COLO668 (cell line): ENCODE measurements at regions not wholly inside any gene's neighbourhood (a gene's known extent, or its start where the extent isn't known, plus 50 kb on each side); places are given as distances from the start of the nearest gene placed in this dataset.

Experiments used
- DNase-seq: peaks from one replicate; lab custom pipeline; 2025; ENCODE audit not compliant: unreplicated experiment; lab: John Stamatoyannopoulos, UW

DNA sequence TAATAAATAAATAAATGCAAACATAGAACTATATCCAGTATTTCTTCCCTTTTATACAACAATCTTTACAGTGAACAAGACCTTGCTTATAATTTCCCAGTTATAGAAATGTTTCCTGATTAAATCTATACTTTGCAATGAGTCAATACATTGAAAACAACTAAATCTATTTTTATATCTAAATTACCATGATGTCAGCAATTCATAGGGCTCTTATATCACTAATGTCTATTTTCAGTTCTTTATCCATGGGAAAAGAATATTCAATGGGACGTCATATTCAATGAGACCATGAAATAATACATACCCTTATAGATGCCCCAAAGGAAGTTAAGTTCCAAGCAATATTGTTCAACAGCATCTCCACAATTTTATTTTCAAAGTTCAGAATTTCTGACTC is 359.9 kb downstream of the CASP12 start:
- no peak for DNase-seq

DNA sequence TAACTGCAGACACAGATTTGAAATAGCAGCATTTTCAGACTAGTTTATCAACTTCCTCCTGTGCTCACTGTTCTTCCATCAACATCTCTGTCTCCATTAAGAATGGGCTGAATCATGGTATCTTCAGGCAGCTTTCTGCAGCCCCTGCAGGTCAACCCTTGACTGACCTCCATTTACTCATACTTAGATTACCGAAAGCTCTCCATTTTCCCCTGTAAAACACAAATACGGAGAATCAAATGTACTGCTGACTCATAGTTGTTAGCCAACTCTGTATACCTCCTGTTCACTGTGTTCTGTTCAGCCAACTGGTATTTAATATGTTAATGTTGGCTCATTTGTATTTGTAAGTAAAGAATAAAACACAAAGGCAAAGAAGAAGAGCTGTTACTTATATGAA is 364.0 kb downstream of the CASP12 start:
- DNase-seq = no peak

DNA sequence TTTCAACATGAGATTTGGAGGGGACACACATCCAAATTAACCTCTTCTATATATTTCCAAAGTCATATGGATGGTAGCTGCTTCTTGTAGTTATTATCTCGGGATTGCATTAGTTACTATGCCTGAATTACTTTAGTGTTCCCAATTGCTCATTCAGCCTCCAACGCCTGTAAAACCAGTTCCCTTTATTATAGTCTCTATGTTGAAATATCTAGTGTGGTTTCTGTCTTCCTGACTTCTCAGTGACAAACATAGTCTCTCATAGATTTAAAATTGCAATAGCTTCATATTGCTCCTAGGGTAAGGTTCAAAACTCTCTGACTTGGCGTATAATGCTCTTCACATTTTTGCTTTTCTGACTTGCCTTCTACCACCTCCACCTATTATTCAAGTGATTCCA is 366.4 kb downstream of the CASP12 start:
- DNase-seq = no peak

DNA sequence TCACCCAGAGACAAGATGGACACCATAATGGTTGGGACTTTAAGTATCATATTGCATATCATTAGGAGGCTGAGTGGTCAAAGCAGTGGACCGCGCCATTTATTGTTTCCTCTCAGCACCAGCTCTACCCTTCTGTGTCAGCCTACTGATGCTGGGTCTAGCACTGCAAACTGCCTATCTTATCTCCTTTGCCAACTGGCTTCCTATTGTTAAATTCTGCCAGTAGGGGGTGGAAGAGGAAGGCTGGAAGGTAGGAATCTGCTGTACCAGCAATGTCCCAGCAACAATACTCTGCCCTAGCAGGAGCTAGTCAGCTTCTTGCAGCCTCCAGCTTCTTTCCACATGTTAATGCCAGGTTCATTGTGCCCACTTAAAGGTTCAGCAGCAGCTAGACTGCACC is 367.1 kb upstream of the PDGFD start:
- no peak for DNase-seq

DNA sequence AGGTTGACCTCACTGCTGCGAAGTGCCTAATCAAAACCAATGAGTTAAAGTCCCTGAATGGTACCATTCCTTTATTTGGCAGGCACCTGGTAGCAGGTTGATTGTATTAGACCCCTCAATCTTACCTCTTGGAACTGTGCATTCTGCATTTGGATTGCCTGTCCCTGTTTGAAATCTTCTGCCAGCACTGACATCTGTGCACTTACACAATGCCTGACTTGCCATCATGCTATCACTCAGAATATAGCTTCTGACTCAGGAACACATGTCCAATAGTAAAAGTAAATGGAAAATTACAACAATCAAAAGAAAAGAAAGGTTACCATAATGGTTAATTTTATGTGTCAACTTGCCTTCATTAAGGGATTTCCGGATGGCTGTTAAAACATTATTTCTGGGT is 366.0 kb upstream of the PDGFD start:
- DNase-seq = no peak

DNA sequence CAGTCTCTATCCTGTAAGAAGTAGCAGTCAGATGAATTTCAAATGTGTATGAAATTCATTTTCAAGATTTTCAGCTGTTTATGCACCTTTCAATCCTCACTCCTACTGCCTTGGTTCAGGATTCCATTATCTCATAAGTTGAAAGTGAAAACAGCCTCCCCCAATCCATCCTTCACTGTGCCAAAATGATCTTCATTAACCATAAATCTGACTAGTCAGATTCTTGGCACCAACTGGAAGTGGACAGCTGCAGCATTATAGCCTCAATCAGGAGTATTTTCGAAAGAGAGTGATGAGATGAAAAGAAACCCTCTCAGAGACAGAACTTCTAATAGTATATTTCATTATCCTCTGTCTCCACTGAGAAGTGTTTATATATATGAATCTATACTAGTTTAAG is 365.3 kb upstream of the PDGFD start:
- DNase-seq = no peak

DNA sequence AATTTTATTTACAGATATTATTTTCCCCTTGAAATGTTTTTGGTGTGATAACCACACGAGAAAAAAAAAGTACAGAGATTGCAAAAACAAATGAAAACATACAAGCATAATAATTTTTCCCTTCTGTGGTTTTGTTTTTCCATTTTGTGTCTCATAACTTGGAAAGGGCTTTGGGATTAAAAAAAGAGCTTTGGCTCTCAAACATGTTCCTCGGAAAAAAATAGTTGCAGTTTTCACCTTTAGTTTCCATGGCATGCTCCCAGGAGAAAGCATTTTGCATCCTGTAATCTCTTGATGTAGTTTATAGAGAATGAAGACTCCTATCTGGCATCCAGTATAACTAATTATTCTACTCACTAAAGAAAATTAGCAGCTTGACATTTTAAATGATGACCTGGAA is 362.1 kb upstream of the PDGFD start:
- DNase-seq = no peak

DNA sequence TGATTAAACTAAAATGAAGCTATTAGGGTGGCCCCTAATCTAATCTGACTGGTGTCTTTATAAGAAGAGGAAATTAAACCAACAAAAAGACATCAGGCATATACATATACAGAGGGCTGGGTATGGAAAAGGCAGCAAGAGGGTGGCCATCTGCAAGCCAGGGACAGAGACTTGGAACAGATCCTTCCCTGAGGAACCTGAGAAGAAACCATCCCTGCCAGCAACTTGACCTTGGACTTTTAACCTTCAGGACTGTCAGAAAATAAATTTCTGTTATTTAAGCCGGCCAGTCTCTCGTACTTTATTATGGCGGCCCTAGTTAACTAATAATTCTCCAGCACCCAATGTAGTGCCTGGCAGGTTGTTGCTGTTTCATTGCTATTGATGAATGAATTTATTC is 361.5 kb upstream of the PDGFD start:
- DNase-seq = no peak

DNA sequence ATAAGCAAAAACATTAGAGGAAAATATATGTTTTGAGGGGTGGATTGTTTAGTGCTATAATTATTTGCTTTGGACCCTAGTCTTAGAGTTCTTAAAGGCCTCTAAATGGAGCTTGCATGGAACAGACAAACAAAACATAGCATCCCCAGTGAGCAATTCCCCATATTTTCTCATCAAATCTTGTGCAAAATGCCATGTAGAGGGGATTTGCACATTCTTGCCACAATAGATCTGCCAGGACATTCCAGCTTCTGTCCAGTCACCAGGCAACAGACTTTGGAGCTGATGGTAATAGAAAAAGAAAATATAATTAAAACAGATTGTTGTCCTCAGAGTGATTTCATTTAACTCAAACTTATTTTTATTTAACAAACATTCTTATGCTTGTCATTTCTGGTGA is 360.3 kb upstream of the PDGFD start:
- no peak for DNase-seq

DNA sequence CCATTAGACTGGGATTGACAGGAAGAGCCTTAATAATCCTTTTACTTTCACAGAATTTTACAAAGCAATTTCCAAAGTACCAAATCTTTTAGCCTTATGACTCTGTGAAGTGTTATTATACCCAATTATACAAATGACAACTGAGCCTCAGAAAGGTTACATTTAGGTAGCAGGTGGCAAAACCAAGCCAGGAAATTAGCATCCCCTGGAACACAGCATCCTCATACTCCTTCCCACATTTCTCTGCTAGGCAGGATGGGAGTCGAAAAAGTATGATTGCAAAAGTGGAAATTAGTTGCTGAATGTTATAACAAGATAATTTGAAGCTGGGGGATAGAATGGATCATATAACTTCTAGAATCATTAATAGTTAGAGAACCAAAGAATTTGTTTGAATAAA is 359.7 kb upstream of the PDGFD start:
- no peak for DNase-seq

DNA sequence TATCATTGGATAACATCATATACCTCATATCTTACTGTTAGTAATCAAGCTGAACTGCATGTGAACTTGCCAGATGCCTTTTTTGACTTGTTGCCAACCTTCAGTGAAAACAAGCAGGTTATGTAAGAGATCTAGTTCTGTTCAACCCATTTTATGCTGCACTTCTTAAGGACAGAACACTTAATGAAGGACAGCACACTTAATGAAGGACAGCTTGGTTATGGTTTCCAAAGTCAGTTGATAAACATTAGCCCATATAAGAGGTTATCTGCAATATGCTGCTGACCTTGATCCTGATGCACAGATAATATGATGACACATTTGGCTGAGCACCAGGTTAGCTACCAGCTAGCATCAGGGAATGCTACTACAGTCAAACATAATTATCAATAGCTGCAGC is 358.7 kb upstream of the PDGFD start:
- no peak for DNase-seq

DNA sequence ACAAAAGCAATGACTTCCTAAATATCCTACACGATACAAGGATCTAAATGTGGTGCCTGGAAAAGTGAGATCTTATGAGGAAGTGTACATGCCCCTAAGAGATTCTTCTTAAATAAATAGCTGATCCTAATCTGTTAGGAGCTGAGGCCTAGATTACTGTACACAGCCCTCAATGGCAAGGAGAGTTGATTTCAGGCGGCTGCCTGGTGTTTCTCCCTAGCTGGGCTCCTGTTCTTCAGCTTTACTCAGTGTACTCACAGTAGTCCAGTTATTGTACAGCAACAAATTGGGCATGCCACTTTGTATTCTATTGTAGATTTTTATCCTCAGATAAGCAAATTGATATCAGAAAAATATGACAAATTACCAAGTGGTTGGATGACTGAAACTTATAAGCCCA is 358.2 kb upstream of the PDGFD start:
- no peak for DNase-seq

DNA sequence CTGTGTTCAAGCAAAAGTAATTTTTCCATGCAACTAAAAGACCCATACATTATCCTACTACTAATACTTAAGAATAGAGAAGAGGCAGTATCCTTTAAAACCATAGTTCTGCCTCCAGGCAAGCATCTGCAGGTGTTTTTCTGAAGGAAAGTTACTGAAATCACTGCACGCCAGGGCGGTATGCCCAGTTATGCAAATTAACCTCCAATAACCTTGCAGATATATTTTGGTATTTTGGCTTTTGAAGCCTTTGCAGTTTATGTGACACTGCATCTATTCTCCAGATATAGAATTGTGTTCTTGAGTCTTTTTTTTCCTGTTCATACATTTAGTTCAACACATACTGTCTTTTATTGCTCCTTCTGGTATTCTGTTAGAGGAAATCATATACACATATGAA is 346.2 kb upstream of the PDGFD start:
- no peak for DNase-seq

DNA sequence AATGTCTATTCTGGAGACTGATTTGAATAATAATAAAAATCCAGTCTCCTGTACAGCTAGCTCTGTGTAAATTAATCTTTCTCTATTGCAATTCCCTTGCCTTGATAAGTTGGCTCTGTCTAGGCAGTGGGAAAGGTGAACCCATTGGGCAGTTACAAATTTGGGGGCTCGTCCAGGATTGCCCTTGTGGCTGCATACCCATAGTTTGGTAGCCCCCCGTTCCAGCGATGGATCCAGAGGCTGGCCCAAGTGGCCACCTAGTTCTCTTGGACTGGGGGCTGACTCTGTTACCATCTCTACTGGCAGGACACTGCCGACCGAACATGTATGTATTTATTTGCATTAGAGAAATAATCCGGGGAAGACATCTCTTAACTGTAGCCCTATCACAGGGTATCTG is 326.2 kb upstream of the PDGFD start:
- DNase-seq = no peak

DNA sequence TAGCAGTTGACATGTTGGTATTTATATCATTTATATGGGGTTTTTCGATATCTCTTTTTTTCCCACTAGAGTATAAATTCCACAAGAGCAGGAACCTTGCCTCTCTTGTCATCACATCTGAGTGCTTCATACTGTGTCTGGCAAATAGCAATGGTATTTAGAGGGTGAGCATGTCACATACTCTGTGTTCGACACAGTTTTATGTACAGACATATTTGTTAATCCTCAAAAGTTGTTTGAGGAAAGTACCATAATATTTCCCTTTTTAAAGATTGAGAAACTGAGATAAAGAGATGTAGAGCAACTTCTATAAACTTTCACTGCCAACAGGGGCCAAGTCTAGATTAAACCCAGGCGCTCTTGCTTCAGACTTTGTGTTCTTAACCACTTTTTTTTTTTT is 324.6 kb upstream of the PDGFD start:
- DNase-seq = no peak

DNA sequence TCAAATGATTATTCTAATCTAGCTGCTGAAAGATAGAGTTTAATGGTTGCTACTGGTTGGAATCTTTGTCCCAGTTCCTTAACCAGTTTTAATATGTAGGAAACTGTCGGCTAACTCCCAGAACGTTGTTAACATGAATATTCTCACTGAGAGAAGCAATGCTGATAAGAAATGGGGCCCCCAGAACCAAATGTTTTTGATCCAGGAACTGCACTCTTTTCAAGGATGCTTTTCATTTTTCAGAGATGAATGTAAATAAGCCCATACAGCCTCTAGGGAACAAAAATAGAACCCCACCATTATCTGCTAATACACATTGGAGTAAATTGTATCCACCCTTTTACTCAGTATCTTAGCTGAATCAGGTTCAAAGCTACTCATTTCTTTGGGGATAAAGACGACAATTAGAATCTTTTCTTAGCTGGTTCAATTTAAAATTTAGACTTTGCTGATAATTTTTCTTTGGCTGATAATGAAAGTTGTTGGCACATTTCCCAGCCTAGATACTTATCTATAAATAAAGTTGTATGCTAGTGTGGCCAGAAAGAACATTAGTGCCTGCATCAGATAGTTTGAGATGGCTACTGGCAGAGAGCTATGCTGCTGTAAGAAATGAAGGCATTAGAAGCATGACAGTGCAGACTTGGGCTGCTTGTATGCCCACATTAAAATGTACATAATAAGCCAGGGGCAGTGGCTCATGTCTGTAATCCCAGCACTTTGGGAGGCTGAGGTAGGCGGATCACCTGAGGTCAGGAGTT is 323.3 kb upstream of the PDGFD start:
- no peak for DNase-seq

DNA sequence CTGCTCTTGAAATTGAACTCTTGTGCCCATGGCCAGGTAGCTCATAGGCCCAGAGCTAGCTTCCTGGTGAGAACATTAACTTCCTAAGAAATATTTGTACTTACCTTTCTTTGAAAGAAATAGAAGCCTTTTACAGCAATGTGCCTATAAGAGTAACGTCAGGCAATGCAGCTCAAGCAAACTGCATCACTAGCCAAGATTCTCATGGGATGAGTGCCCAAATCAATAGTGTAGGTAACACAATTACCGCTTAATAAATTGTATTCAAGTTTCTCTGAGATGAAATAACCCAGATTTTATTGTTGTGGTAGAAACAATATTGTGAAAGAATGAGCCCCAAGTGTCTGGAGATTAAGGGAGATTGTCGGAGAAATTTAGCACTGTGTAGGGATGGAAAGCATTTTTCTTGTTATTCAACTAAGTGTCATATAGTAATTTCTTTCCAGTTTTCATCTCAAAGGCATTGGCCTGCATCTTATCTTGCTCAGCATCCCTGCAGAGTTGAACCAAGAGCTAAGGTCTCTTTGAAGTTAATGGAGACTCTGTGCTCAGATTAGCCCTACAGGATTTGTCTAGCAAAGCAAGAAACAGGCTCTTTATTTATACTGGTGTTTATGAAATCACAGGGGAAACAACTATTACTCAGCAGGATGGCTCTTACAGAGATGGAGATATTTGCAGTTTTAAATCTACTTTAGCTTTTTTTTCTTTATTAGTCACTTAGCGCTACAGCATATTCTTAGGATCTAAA is 321.0 kb upstream of the PDGFD start:
- no peak for DNase-seq

DNA sequence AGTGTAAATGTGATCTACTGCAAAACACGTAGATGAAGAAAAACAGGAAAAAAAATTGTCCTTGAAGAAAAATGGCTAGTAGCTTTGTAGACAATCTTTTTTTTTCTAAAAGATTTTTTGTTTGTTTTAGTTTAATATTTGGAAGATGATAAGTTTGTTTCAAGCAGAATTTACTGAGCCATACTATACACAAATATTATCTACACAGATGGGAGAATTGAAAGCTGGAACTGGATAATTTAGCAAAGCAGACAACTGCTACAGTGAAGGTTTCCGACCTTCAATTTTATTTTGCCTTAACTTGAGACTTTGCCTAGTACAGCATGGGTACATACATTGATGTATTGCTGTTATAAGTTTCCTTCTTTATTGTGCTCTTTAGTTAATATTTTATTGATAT is 313.0 kb upstream of the PDGFD start:
- no peak for DNase-seq

DNA sequence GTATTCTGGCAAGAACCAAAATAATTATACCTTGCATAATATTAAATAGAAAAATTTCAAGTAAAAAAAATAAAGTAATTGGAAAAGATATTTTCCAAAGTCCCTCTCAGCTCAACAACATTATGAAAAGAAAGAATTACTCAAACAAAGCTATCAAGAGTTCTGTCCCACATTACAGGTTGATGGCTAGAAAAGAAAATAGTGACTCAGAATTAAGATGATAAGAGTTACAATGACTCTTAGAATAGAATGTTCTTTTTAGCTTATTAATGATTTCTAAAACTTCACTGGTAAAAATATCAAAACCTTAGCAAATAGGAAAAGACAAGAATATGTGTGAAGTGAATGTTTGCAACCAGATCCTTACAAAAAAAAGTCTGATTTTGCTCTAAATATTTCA is 312.5 kb upstream of the PDGFD start:
- no peak for DNase-seq

DNA sequence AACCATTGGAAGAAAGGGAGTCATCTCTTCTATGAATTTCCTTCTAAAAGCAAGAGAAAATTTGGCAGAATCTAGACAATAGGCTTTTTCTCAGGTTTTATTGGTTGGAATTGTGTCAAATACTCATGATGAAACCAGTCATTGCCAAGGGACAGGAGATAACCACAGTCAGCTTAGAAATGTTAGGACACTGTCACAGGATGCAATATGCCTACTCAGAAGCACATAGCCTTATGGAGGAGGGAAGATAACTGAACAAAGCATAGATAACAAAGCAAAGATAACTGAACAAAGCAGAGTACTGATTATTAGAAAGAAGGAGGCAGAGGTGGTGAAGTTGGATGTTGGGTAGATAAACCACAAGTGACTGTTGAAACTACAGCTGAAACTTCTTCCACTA is 303.5 kb upstream of the PDGFD start:
- no peak for DNase-seq

DNA sequence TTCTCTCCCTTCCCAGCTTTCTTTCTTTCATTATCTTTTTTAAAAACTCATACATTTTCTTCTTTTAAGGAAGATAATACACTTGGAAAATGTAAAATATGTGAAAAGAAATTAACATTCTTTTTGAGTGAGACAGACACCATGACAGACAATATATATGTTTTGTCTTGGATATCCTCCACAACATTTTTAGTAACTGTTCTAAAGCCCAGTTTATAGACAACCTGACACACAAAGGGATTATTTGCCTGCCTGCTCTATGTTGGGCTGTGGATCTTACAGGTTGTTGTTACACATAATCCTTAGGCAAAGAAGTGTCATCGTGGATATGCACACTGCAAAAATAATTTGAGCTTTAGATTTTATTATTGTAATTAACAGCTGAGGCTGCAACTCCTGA is 301.4 kb upstream of the PDGFD start:
- no peak for DNase-seq

DNA sequence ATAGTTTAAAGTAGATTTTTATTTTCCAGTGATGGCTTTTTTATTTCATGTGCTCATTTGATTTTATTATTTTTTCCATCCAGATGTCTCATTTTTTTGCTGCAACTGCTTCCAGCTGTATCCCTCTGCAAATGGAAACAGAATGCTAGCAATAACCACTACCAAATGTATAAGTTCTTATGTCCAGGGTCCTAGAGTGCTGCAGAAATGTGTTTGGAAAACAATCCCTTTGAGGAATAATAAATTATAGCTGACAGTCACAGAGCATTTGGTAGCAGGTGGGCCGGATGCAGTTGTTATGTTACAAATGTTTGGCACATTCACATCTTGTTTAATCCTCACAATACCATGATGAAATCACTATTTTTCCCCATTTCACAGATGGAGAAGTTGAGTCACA is 300.7 kb upstream of the PDGFD start:
- DNase-seq = no peak

DNA sequence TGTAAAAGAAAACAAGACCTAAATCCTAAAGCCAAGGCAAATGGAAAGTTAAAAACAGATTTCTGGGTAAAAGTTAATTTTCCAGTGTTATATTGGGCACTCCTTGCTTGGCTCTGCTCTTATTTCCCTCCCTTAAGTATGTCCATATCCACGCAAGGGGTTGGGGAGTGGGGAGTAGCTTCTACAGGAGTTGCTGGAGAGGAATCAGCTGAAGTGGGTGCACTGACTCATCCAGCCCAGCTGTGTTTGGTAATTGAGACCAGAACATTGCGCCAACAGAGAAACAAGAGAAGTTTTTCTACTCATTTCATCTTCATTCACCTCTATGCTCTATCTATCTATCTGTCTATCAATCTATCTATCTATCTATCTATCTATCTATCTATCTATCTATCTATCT is 298.4 kb upstream of the PDGFD start:
- DNase-seq = no peak
